HEK293 (cell line): ENCODE measurements at regions not wholly inside any gene's neighbourhood (a gene's known extent, or its start where the extent isn't known, plus 50 kb on each side); places are given as distances from the start of the nearest gene placed in this dataset.

ENCODE experiments used
- CTCF ChIA-PET: fragments of 350-600 bp; formaldehyde crosslinking; extraction: SDS; loops from one replicate; lab custom pipeline; 2021; ENCODE audit warnings: antibody characterized with exemption; lab: Yijun Ruan, JAX
- POLR2A ChIA-PET: fragments of 300-600 bp; formaldehyde crosslinking; extraction: SDS; loops from one replicate; lab custom pipeline; 2020; ENCODE audit warnings: antibody characterized with exemption, inconsistent platforms; lab: Yijun Ruan, JAX
- H3K27ac ChIP-seq: fragments of 200-500 bp; sonication (Bioruptor generic); 2 replicates; pipeline ENCODE4 v1.5.1; 2014; ENCODE audit warnings: low read depth, low read length, control low read depth, inconsistent platforms; ENCODE audit errors: extremely low read depth
- H3K36me3 ChIP-seq, 2 experiments: fragments of 200-500 bp in 1 of 2; sonication (Bioruptor generic) in 1 of 2; 1 replicate in 1 of 2; 2 replicates in 1 of 2; pipeline ENCODE4 v1.5.1; 2014 to 2017; ENCODE audit warnings: inconsistent platforms in 2 of 2, low read length in 2 of 2; ENCODE audit not compliant: control insufficient read depth in 2 of 2, insufficient read depth in 1 of 2
- H3K4me1 ChIP-seq: fragments of 200-500 bp; sonication (Bioruptor generic); 2 replicates; pipeline ENCODE4 v1.5.1; 2014; ENCODE audit warnings: mild to moderate bottlenecking, low read length, inconsistent platforms; ENCODE audit not compliant: control insufficient read depth, insufficient read depth
- H3K4me3 ChIP-seq: 2 replicates; pipeline ENCODE4 v1.5.1; 2011; ENCODE audit warnings: low read depth, mild to moderate bottlenecking, control low read depth, low read length, moderate library complexity
- H3K9me3 ChIP-seq: fragments of 200-500 bp; sonication (Bioruptor generic); 2 replicates; pipeline ENCODE4 v1.5.1; 2014; ENCODE audit warnings: low read depth, low read length, inconsistent platforms; ENCODE audit not compliant: control insufficient read depth, insufficient read depth
- GFI1B ChIP-seq: fragments of 450-650 bp; formaldehyde crosslinking; IDR thresholded peaks from 2 replicates; pipeline ENCODE4 v1.5.1; 2016; ENCODE audit warnings: missing biosample characterization, missing genetic modification characterization
- IKZF3 ChIP-seq: fragments of 450-650 bp; IDR thresholded peaks from 2 replicates; pipeline ENCODE4 v1.5.0; 2018; ENCODE audit warnings: missing biosample characterization, mild to moderate bottlenecking, missing genetic modification characterization, moderate library complexity
- KLF8 ChIP-seq: fragments of 450-650 bp; formaldehyde crosslinking; IDR thresholded peaks from 2 replicates; pipeline ENCODE4 v1.5.1; 2016; ENCODE audit warnings: missing biosample characterization, missing genetic modification characterization
- MZF1 ChIP-seq: fragments of 450-650 bp; formaldehyde crosslinking; IDR thresholded peaks from 2 replicates; pipeline ENCODE4 v1.5.1; 2017; ENCODE audit warnings: missing biosample characterization, missing genetic modification characterization, borderline replicate concordance
- OSR2 ChIP-seq: fragments of 450-650 bp; formaldehyde crosslinking; IDR thresholded peaks from 2 replicates; pipeline ENCODE4 v1.5.1; 2016; ENCODE audit warnings: missing biosample characterization, missing genetic modification characterization
- SCRT1 ChIP-seq: fragments of 450-650 bp; formaldehyde crosslinking; IDR thresholded peaks from 2 replicates; pipeline ENCODE4 v1.5.1; 2016; ENCODE audit warnings: missing biosample characterization, missing genetic modification characterization, borderline replicate concordance
- SP2 ChIP-seq: fragments of 450-650 bp; formaldehyde crosslinking; IDR thresholded peaks from 2 replicates; pipeline ENCODE4 v1.5.1; 2016; ENCODE audit warnings: missing biosample characterization, missing genetic modification characterization
- ZBTB48 ChIP-seq: fragments of 450-650 bp; formaldehyde crosslinking; IDR thresholded peaks from 2 replicates; pipeline ENCODE4 v1.5.1; 2016; ENCODE audit warnings: missing biosample characterization, missing genetic modification characterization
- ZEB2 ChIP-seq: fragments of 450-650 bp; formaldehyde crosslinking; IDR thresholded peaks from 2 replicates; pipeline ENCODE4 v1.5.1; 2016; ENCODE audit warnings: missing biosample characterization, missing genetic modification characterization
- ZNF16 ChIP-seq: fragments of 450-650 bp; formaldehyde crosslinking; IDR thresholded peaks from 2 replicates; pipeline ENCODE4 v1.5.1; 2016; ENCODE audit warnings: low read depth, missing biosample characterization, missing genetic modification characterization
- ZNF24 ChIP-seq: fragments of 450-650 bp; formaldehyde crosslinking; IDR thresholded peaks from 2 replicates; pipeline ENCODE4 v1.5.1; 2016; ENCODE audit warnings: missing biosample characterization, missing genetic modification characterization
- ZNF324 ChIP-seq: fragments of 450-650 bp; formaldehyde crosslinking; IDR thresholded peaks from 2 replicates; pipeline ENCODE4 v1.5.1; 2016; ENCODE audit warnings: missing biosample characterization, missing genetic modification characterization
- ZNF362 ChIP-seq: fragments of 450-650 bp; formaldehyde crosslinking; IDR thresholded peaks from 2 replicates; pipeline ENCODE4 v1.5.1; 2016; ENCODE audit warnings: missing biosample characterization, missing genetic modification characterization
- ZNF391 ChIP-seq: fragments of 450-650 bp; formaldehyde crosslinking; IDR thresholded peaks from 2 replicates; pipeline ENCODE4 v1.5.1; 2016; ENCODE audit warnings: low read depth, missing biosample characterization, missing genetic modification characterization, borderline replicate concordance
- ZNF416 ChIP-seq: fragments of 450-650 bp; formaldehyde crosslinking; IDR thresholded peaks from 2 replicates; pipeline ENCODE4 v1.5.1; 2016; ENCODE audit warnings: missing biosample characterization, missing genetic modification characterization
- ZNF48 ChIP-seq: fragments of 450-650 bp; formaldehyde crosslinking; IDR thresholded peaks from 2 replicates; pipeline ENCODE4 v1.5.1; 2016; ENCODE audit warnings: missing biosample characterization, missing genetic modification characterization
- ZNF510 ChIP-seq: fragments of 450-650 bp; formaldehyde crosslinking; IDR thresholded peaks from 2 replicates; pipeline ENCODE4 v1.5.1; 2018; ENCODE audit warnings: mild to moderate bottlenecking, missing genetic modification characterization, missing biosample characterization; ENCODE audit not compliant: insufficient replicate concordance
- ZNF514 ChIP-seq: fragments of 450-650 bp; formaldehyde crosslinking; IDR thresholded peaks from 2 replicates; pipeline ENCODE4 v1.5.1; 2016; ENCODE audit warnings: missing biosample characterization, missing genetic modification characterization
- ZNF521 ChIP-seq: fragments of 450-650 bp; formaldehyde crosslinking; IDR thresholded peaks from 2 replicates; pipeline ENCODE4 v1.5.1; 2017; ENCODE audit warnings: missing biosample characterization, mild to moderate bottlenecking, missing genetic modification characterization
- ZNF549 ChIP-seq: fragments of 450-650 bp; IDR thresholded peaks from 2 replicates; pipeline ENCODE4 v1.5.1; 2018; ENCODE audit warnings: missing biosample characterization, missing genetic modification characterization, mild to moderate bottlenecking, inconsistent platforms, moderate library complexity
- ZNF555 ChIP-seq: fragments of 450-650 bp; formaldehyde crosslinking; conservative IDR thresholded peaks from 2 replicates; pipeline ENCODE4 v1.5.1; 2017; ENCODE audit warnings: missing biosample characterization, mild to moderate bottlenecking, missing genetic modification characterization, inconsistent platforms
- ZNF610 ChIP-seq: fragments of 450-650 bp; formaldehyde crosslinking; IDR thresholded peaks from 2 replicates; pipeline ENCODE4 v1.5.1; 2016; ENCODE audit warnings: missing biosample characterization, missing genetic modification characterization, borderline replicate concordance
- ZNF629 ChIP-seq: fragments of 450-650 bp; formaldehyde crosslinking; IDR thresholded peaks from 2 replicates; pipeline ENCODE4 v1.5.1; 2017; ENCODE audit warnings: missing biosample characterization, missing genetic modification characterization
- ZNF639 ChIP-seq: fragments of 450-650 bp; formaldehyde crosslinking; IDR thresholded peaks from 2 replicates; pipeline ENCODE4 v1.5.1; 2016; ENCODE audit warnings: missing biosample characterization, missing genetic modification characterization
- ZNF670 ChIP-seq: fragments of 450-650 bp; formaldehyde crosslinking; IDR thresholded peaks from 2 replicates; pipeline ENCODE4 v1.5.1; 2016; ENCODE audit warnings: missing biosample characterization, missing genetic modification characterization, low read depth
- ZNF707 ChIP-seq: fragments of 450-650 bp; formaldehyde crosslinking; IDR thresholded peaks from 2 replicates; pipeline ENCODE4 v1.5.1; 2016; ENCODE audit warnings: missing biosample characterization, missing genetic modification characterization
- ZNF830 ChIP-seq: fragments of 450-650 bp; IDR thresholded peaks from 2 replicates; pipeline ENCODE4 v1.5.0; 2018; ENCODE audit warnings: missing biosample characterization, missing genetic modification characterization, low read depth, mild to moderate bottlenecking, moderate library complexity

GRCh38 chr18:60966876-60967275, 366.4 kb upstream of the CDH20 start (continued):
- TF ChIP-seq ZNF362 (tag by site-specific recombination): no peak
- no peak for TF ChIP-seq SCRT1 (tag by site-specific recombination)
- no peak for TF ChIP-seq IKZF3 (tag by site-specific recombination)

GRCh38 chr18:60975420-60975819, 357.8 kb upstream of the CDH20 start:
- Histone ChIP-seq H3K36me3 (no peaks in the 10 kb centered on the region), H3K27ac (no peak overlapping the region), H3K4me3 (no peak overlapping the region), H3K4me1 (peaks cover 10% of the 10 kb centered on the region), H3K9me3 (no peaks in the 10 kb centered on the region)
- POLR2A ChIA-PET: no interaction called here
- no peak for TF ChIP-seq ZNF16 (tag by site-specific recombination)
- TF ChIP-seq ZNF830 (tag by site-specific recombination): no peak
- no peak for TF ChIP-seq ZNF48
- CTCF ChIA-PET: no interaction called here

GRCh38 chr18:60976976-60977375, 356.3 kb upstream of the CDH20 start:
- Histone ChIP-seq H3K36me3 (no peaks in the 10 kb centered on the region), H3K9me3 (no peaks in the 10 kb centered on the region), H3K27ac (no peak overlapping the region), H3K4me3 (no peak overlapping the region), H3K4me1 (peaks cover 19% of the 10 kb centered on the region)
- ChIA-PET CTCF (no interaction called here), POLR2A (no interaction called here)
- TF ChIP-seq ZNF416: no peak

DNA sequence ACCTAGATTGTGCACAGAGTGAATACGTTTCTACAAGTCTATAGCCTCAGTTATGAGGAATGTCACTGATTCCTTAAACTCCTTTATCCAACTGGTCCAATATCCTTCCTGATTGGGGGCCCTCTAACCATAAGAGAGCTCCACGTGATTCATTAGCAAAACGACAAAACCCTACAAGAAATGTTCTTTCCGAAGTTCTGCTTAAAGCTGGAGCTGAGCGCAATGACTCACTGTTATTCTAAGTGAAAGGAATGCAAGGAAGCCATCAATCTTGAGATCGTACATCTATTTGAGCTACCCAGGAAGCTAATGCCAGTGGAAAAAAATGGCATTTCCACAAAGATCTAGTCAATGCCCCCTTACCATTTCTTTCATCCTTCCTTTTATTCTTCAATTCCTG, 354.9 kb upstream of the CDH20 start:
- POLR2A ChIA-PET: no interaction called here
- no peak for TF ChIP-seq ZNF514 (tag by site-specific recombination)
- TF ChIP-seq ZNF670 (tag by site-specific recombination): no peak
- TF ChIP-seq ZNF610: no peak
- TF ChIP-seq SP2 (tag by site-specific recombination): no peak
- CTCF ChIA-PET: interaction anchor here (0.7 kb wide), 1 partner anchor 169 kb away, joined by 3 read pairs; no protein-coding TSS in a partner anchor
- Histone ChIP-seq H3K9me3 (no peaks in the 10 kb centered on the region), H3K4me3 (no peak overlapping the region), H3K36me3 (no peaks in the 10 kb centered on the region), H3K27ac (no peak overlapping the region), H3K4me1 (peaks cover 19% of the 10 kb centered on the region)

DNA sequence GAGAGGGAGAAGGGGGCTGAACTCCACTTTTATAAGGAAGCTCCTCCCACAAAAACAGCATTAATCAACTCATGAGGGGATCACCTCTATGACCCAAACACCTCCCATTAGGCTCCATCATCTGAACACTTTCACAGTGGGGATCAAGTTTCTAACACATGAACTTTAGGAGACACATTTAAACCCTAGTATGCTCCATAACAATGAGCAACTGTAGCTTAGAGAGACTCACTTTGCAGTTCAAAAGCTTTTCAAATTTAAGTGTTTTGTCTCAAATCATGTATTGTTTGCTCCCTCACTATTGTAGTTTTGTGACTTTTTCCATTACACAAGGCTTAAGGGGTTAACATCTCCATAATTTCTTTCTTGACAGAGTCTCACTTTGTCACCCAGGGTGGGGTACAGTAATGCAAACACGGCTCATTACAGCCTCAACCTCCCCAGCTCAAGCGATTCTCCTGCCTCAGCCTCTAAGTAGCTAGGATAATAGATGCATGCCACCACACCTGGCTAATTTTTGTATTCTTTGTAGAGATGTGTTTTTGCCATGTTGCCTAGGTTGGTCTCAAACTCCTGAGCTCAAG, 352.7 kb upstream of the CDH20 start:
- POLR2A ChIA-PET: no interaction called here
- Histone ChIP-seq H3K36me3 (no peaks in the 10 kb centered on the region), H3K4me1 (peaks cover 26% of the 10 kb centered on the region), H3K27ac (no peak overlapping the region), H3K9me3 (no peaks in the 10 kb centered on the region), H3K4me3 (no peak overlapping the region)
- CTCF ChIA-PET: no interaction called here
- no peak for TF ChIP-seq ZNF549 (tag by site-specific recombination)
- TF ChIP-seq ZNF639 (tag by site-specific recombination): no peak
- TF ChIP-seq ZEB2 (tag by site-specific recombination): no peak
- no peak for TF ChIP-seq ZNF391 (tag by site-specific recombination)
- no peak for TF ChIP-seq ZNF521 (tag by site-specific recombination)
- TF ChIP-seq ZNF416: no peak
- TF ChIP-seq ZNF324: no peak
- TF ChIP-seq ZNF24 (tag by site-specific recombination): no peak
- no peak for TF ChIP-seq ZNF510 (tag by site-specific recombination)
- no peak for TF ChIP-seq ZNF555 (tag by site-specific recombination)
- no peak for TF ChIP-seq ZBTB48 (tag by site-specific recombination)
- no peak for TF ChIP-seq ZNF610
- no peak for TF ChIP-seq MZF1
- TF ChIP-seq KLF8: no peak
- TF ChIP-seq ZNF629 (tag by site-specific recombination): no peak
- TF ChIP-seq ZNF707: no peak
- no peak for TF ChIP-seq OSR2 (tag by site-specific recombination)
- no peak for TF ChIP-seq GFI1B (tag by site-specific recombination)
